HUES6 (cell line): ENCODE measurements at regions not wholly inside any gene's neighbourhood (a gene's known extent, or its start where the extent isn't known, plus 50 kb on each side); places are given as distances from the start of the nearest gene placed in this dataset.

ENCODE experiments used
- H3K27ac ChIP-seq: 2 replicates; pipeline ENCODE4 v1.7.0; 2013; ENCODE audit warnings: low read depth, mild to moderate bottlenecking, low read length, inconsistent platforms
- H3K27me3 ChIP-seq: 2 replicates; pipeline ENCODE4 v1.6.1; 2013; ENCODE audit warnings: low read length; ENCODE audit not compliant: control insufficient read depth, insufficient read depth
- H3K36me3 ChIP-seq: 2 replicates; pipeline ENCODE4 v1.6.1; 2013; ENCODE audit warnings: low read length; ENCODE audit not compliant: control insufficient read depth, insufficient read depth
- H3K4me1 ChIP-seq: 2 replicates; pipeline ENCODE4 v1.6.1; 2013; ENCODE audit warnings: low read length; ENCODE audit not compliant: control insufficient read depth, insufficient read depth
- H3K4me3 ChIP-seq: 2 replicates; pipeline ENCODE4 v1.5.1; 2013; ENCODE audit warnings: low read depth, low read length
- H3K9ac ChIP-seq: one replicate; pipeline ENCODE4 v1.6.1; 2013; ENCODE audit warnings: mild to moderate bottlenecking, low read length
- H3K9me3 ChIP-seq: 2 replicates; pipeline ENCODE4 v1.6.1; 2013; ENCODE audit warnings: low read depth, low read length; ENCODE audit not compliant: control insufficient read depth, insufficient read depth

DNA sequence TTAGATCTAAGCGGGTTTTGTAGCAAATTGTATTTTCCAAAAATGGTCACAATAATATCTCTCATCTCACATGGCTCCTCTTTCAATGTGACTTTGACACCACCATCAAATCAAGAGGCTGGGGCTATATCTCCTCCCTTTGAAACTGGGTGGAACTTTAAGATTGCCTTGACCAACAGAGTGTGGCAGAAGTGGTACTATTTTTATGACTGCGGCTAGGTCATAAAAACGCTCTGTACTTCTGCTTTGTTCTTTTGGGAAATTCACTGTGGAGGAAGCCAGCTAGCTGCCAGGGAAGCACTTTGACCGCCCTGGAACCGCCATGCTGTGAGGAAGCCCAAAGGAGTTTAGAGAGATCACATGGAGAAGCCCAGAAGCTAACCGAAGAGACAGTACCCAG is 50.7 kb upstream of the ACOT11 start:
- Histone ChIP-seq H3K9me3 (no peaks in the 10 kb centered on the region), H3K4me1 (peaks cover 18% of the 10 kb centered on the region), H3K9ac (no peak overlapping the region), H3K36me3 (no peaks in the 10 kb centered on the region), H3K27me3 (peaks cover 6% of the 10 kb centered on the region; the same call in 1 of the 2 replicates), H3K4me3 (no peak overlapping the region), H3K27ac (no peak overlapping the region)

DNA sequence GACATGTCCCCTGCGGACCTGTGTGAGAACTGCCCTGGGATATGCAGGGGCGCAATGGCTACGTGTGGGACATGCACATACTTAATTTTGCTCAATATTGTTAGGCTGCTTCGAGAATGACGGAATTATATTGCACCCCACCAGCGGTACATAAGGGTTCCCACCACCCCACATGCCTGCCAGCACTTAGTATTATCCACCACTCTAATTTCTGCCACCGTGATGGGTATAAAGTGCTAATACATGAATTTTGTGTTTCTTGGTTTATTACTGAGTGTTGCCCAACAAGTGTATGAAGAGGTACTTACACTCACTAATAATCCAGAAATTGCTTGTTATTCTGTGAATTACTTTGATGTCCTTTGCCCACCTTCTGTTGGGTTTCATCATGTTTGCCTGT is 52.1 kb upstream of the ACOT11 start:
- no peaks in the 10 kb centered on the region for H3K9me3 ChIP-seq
- H3K4me1 ChIP-seq: peaks cover 24% of the 10 kb centered on the region

DNA sequence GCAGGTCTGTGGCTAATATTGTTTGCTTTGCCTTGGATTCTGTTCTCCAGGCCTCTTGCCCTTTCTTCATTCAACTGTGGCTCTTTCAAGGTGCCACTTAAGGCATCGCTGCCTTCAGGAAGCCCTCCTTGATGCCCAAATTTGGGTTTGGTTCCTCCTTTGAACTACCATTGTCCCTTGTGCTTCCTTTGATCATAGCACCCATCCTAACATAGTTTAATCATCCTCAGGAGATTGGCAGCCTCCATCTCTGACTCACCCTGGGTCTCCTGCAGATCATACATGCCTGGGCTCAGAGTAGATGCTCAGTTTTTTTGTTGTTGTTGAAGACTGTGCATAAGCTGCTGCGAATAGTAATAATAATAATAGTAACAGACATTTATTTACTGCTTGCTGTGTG is 54.4 kb upstream of the ACOT11 start:
- Histone ChIP-seq H3K4me3 (no peak overlapping the region), H3K27me3 (0 out of 2 replicates have a peak, but pooled peaks cover under 1% of the 10 kb centered on the region), H3K4me1 (peaks cover 25% of the 10 kb centered on the region), H3K9ac (no peak overlapping the region), H3K9me3 (no peaks in the 10 kb centered on the region), H3K36me3 (no peaks in the 10 kb centered on the region), H3K27ac (no peak overlapping the region)

More for the DNA sequence above, 52.1 kb upstream of the ACOT11 start:
- Histone ChIP-seq H3K27ac (no peak overlapping the region), H3K9ac (no peak overlapping the region), H3K27me3 (peaks cover 6% of the 10 kb centered on the region; the same call in 1 of the 2 replicates), H3K36me3 (no peaks in the 10 kb centered on the region), H3K4me3 (no peak overlapping the region)

GRCh38 chr1:54490361-54491248 is 57.4 kb upstream of the ACOT11 start:
- H3K4me3 ChIP-seq: peak overlapping the region; percentile 44
- H3K9me3 ChIP-seq: no peaks in the 10 kb centered on the region
- no peaks in the 10 kb centered on the region for H3K36me3 ChIP-seq
- peaks cover 33% of the 10 kb centered on the region for H3K4me1 ChIP-seq
- H3K9ac ChIP-seq: peak overlapping the region; percentile 25
- H3K27ac ChIP-seq: no peak overlapping the region
- peaks cover 16% of the 10 kb centered on the region for H3K27me3 ChIP-seq

DNA sequence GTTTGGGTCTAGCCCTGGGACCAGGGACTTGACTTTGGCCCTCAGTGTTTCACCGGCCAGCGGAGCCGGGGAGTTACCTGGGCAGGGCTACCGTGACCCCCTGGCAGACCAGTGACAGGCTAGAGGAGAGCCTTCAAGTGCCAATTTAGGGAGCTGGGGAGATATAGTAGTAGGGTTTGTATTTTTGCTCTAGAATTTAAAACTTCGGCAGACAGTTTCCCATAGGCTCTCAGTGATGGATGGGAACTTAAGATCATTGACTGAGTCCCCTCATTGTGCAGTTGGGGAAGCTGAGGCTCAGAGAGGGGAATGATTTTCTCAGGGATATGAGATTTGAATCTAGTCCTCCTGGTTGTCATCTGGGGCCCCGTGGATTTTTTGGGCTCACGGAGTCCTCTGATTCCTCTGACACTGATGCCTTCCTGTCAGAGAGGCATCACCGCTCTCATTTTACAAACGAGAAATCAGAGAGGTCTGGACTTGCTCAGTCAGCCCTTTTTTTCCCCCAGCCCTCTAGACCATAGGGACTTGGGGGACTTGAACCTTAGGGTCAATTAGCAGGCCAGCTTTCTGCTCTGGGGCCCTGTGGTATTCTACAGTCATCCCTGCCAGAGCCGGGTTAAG is 58.3 kb upstream of the ACOT11 start:
- peak overlapping the region; percentile 11 for H3K9ac ChIP-seq
- H3K9me3 ChIP-seq: no peaks in the 10 kb centered on the region
- H3K4me1 ChIP-seq: peaks cover 33% of the 10 kb centered on the region
- H3K4me3 ChIP-seq: 0 out of 2 replicates have a peak overlapping the region, but pooled peaks have one; percentile 6
- no peaks in the 10 kb centered on the region for H3K36me3 ChIP-seq
- H3K27ac ChIP-seq: no peak overlapping the region; the same call in 1 of the 2 replicates
- H3K27me3 ChIP-seq: peaks cover 16% of the 10 kb centered on the region

DNA sequence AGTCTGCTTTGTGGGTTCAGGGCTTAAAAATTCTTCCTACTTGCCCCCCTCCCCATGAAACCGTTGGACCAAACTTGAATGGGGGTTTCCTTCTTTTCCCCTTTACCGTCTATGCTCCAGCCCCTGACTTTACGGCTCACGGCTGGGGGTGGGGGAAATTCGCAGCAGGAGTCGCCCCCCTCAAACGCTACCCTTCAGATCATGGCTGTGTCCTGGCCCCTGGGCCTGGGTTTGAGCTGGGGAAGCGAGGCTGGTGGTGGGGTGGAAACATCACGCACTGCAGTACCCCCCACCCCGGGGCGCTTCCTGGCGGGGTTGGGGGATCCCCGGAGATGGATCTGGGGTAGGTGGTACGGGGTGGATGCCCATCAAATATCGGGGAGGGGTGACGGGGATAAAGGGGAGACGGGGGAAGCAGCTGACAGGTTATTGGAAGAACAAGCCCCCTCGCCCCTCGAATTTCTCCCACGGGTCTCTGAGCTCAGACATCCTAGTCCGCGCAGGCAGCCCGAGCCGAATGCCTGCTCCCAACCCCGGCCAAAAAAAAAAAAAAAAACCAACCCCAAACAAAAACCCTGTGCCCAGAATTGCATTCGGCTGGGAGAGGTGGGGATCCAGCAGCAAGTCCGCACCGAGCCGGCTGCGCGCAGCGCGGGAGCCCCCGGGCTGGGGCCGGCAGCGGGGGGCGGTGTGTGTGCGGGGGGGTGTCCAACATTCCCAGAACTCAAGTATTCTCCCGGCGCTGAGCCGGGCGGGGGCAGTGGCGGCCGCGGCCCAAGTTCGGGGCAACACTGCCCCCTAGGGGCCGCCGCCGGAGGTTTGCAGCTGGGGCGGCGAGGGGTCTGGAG is 59.0 kb upstream of the ACOT11 start:
- Histone ChIP-seq H3K27me3 (peaks cover 16% of the 10 kb centered on the region), H3K9me3 (no peaks in the 10 kb centered on the region), H3K4me3 (peak overlapping the region; percentile 74), H3K9ac (peak overlapping the region; percentile 96), H3K4me1 (peaks cover 33% of the 10 kb centered on the region), H3K36me3 (no peaks in the 10 kb centered on the region), H3K27ac (peak overlapping the region; percentile 98)

- Histone ChIP-seq H3K27me3 (peaks cover 16% of the 10 kb centered on the region), H3K9ac (peak overlapping the region; percentile 96), H3K4me1 (peaks cover 33% of the 10 kb centered on the region), H3K9me3 (no peaks in the 10 kb centered on the region), H3K27ac (peak overlapping the region; percentile 98; the same call in 1 of the 2 replicates), H3K36me3 (no peaks in the 10 kb centered on the region), H3K4me3 (peak overlapping the region; percentile 74)
Observed at GRCh38 chr1:54488065-54488750, 59.8 kb upstream of the ACOT11 start.

DNA sequence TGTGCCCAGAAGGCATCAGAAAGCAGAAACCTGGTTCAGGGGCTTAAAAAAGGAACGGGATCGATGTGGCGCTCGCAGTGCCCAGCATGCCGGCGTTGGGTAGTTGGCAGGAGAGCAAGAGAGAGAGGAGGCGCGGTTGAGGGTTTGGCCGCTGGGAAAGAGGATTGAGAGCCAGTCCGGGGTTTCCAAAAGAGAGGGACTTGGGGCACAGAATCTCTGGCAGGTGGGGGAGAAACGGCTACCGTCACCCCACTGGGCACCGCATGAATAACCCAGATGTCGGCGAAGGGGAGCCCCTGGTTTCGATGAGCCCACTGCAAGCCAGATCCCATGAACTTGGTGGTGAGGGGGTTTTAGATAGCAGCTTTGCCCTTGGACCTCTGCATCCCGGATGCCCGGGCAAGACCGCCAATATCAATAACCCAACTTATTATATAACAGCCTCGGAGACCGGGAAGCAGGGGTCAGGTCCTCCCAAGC is 60.4 kb upstream of the ACOT11 start:
- Histone ChIP-seq H3K27ac (peak overlapping the region; percentile 10; the same call in 1 of the 2 replicates), H3K27me3 (peaks cover 16% of the 10 kb centered on the region), H3K4me3 (peak overlapping the region; percentile 53), H3K4me1 (peaks cover 33% of the 10 kb centered on the region), H3K9me3 (no peaks in the 10 kb centered on the region), H3K9ac (peak overlapping the region; percentile 59), H3K36me3 (no peaks in the 10 kb centered on the region)

- Histone ChIP-seq H3K4me3 (peak overlapping the region; percentile 53), H3K4me1 (peaks cover 33% of the 10 kb centered on the region), H3K9ac (no peak overlapping the region), H3K27ac (no peak overlapping the region), H3K9me3 (no peaks in the 10 kb centered on the region), H3K27me3 (peaks cover 16% of the 10 kb centered on the region), H3K36me3 (no peaks in the 10 kb centered on the region)
Observed at GRCh38 chr1:54486907-54487306, 61.1 kb upstream of the ACOT11 start.

DNA sequence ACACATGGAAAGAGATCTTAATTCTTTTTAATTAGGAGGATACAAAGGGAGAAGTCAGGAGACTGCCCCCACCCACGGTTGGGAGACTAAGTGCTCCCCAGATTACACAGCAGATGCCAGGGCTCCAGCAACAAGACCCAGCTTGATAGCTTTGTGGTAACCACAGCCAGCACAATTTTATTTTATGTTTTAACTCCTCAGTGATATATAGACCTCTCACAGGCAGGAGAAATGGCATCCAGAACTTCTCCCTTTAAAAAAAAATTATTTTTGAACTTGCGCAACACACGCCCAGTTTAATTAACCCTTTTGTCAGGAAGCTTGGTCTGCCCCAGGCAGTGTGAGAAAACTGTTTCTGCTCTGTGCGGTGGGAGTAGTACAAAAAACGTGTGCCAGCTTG is 62.6 kb upstream of the ACOT11 start:
- H3K27ac ChIP-seq: no peak overlapping the region

More for the DNA sequence above, 62.6 kb upstream of the ACOT11 start:
- no peaks in the 10 kb centered on the region for H3K36me3 ChIP-seq
- no peaks in the 10 kb centered on the region for H3K9me3 ChIP-seq
- H3K4me1 ChIP-seq: peaks cover 34% of the 10 kb centered on the region
- H3K9ac ChIP-seq: no peak overlapping the region
- no peak overlapping the region for H3K4me3 ChIP-seq
- H3K27me3 ChIP-seq: peaks cover 16% of the 10 kb centered on the region
